ENCODE measurements at regions not wholly inside any gene's neighbourhood (a gene's known extent, or its start where the extent isn't known, plus 50 kb on each side); places are given as distances from the start of the nearest gene placed in this dataset.
"Not testable (repeated sequence)": the region's sequence is repeated elsewhere in the genome, so short reads cannot be mapped to it uniquely, and the experiment has no call there.

- no peak for DNase-seq
Observed at GRCh38 chr10:11663763-11664555, 52.5 kb upstream of the USP6NL start.

GRCh38 chr10:11663126-11663515, 51.7 kb upstream of the USP6NL start:
- not testable (repeated sequence) for DNase-seq

GRCh38 chr10:11661441-11661840, 50.0 kb upstream of the USP6NL start:
- no peak for DNase-seq

Measured in DMS 273 treated with DMSO at 0.1 percent for 48 hours (cell line).